ENCODE measurements at regions not wholly inside any gene's neighbourhood (a gene's known extent, or its start where the extent isn't known, plus 50 kb on each side); places are given as distances from the start of the nearest gene placed in this dataset.
"Not testable (repeated sequence)": the region's sequence is repeated elsewhere in the genome, so short reads cannot be mapped to it uniquely, and the experiment has no call there.

GRCh38 chr10:94165158-94165611 lies 171.5 kb downstream of the PLCE1 start:
- H3K9me3 ChIP-seq: not testable (repeated sequence)

GRCh38 chr10:94172332-94172731 lies 178.6 kb downstream of the PLCE1 start:
- Histone ChIP-seq H3K36me3 (ENCODE audit: control insufficient read depth in 2 of 2, extremely low read depth in 1 of 2, insufficient read depth in 1 of 2, low read length in 1 of 2) (no peaks in the 10 kb centered on the region), H3K4me1 (ENCODE audit: control insufficient read depth in 1 of 2, extremely low read depth in 1 of 2, insufficient read depth in 2 of 2, low read length in 2 of 2) (no peaks in the 10 kb centered on the region), H3K9me3 (no peaks in the 10 kb centered on the region), H3K27me3 (replicated peaks in 1 of 2; ENCODE audit: control insufficient read depth in 2 of 2, extremely low read depth in 1 of 2, insufficient read depth in 2 of 2, low read length in 1 of 2) (peaks cover 0 to 5% of the 10 kb centered on the region in 2 experiments), H3K27ac (ENCODE audit: low read length) (no peak overlapping the region), H3K4me3 (ENCODE audit: control insufficient read depth in 1 of 2, extremely low read depth in 1 of 2, low read length in 1 of 2) (no peak overlapping the region)
- no peak overlapping the region for H3K4me3 Mint-ChIP-seq
- CTCF ChIA-PET: no interaction called here
- no peak overlapping the region for H3K27ac Mint-ChIP-seq
- 94% methylated on average over 2 of the region's 2 CpGs for WGBS (ENCODE audit: insufficient coverage)
- no peaks in the 10 kb centered on the region for H3K36me3 Mint-ChIP-seq
- H3K27me3 Mint-ChIP-seq: peaks cover 5 to 23% of the 10 kb centered on the region in 2 donors
- no peak for DNase-seq
- H3K9me3 Mint-ChIP-seq: peaks cover 0 to 3% (median 0%) of the 10 kb centered on the region in 3 donors
- H3K4me1 Mint-ChIP-seq: no peaks in the 10 kb centered on the region
- no peak for ATAC-seq (replicated peaks in 1 of 4)
- POLR2A ChIA-PET: no interaction called here

More at GRCh38 chr10:94165158-94165611, 171.5 kb downstream of the PLCE1 start:
- WGBS (ENCODE audit: insufficient coverage): 83% methylated on average over 4 of the region's 12 CpGs
- DNase-seq; H3K27ac ChIP-seq (ENCODE audit: low read length); H3K36me3 Mint-ChIP-seq; H3K4me3 Mint-ChIP-seq; H3K27me3 Mint-ChIP-seq; H3K27me3 ChIP-seq (replicated peaks in 1 of 2; ENCODE audit: control insufficient read depth in 2 of 2, extremely low read depth in 1 of 2, insufficient read depth in 2 of 2, low read length in 1 of 2); H3K36me3 ChIP-seq (ENCODE audit: control insufficient read depth in 2 of 2, extremely low read depth in 1 of 2, insufficient read depth in 1 of 2, low read length in 1 of 2); CTCF ChIA-PET; H3K4me1 Mint-ChIP-seq; H3K27ac Mint-ChIP-seq; H3K4me1 ChIP-seq (ENCODE audit: control insufficient read depth in 1 of 2, extremely low read depth in 1 of 2, insufficient read depth in 2 of 2, low read length in 2 of 2); H3K4me3 ChIP-seq (ENCODE audit: control insufficient read depth in 1 of 2, extremely low read depth in 1 of 2, low read length in 1 of 2); H3K9me3 Mint-ChIP-seq; ATAC-seq (replicated peaks in 1 of 4); POLR2A ChIA-PET: not testable (repeated sequence)

- no peaks in the 10 kb centered on the region for H3K4me1 ChIP-seq (ENCODE audit: control insufficient read depth in 1 of 2, extremely low read depth in 1 of 2, insufficient read depth in 2 of 2, low read length in 2 of 2)
- H3K4me3 ChIP-seq (ENCODE audit: control insufficient read depth in 1 of 2, extremely low read depth in 1 of 2, low read length in 1 of 2): no peak overlapping the region
- no peak for DNase-seq
- no CpG with 5 or more reads among the region's 3 CpGs for WGBS (ENCODE audit: insufficient coverage)
- no peak overlapping the region for H3K4me3 Mint-ChIP-seq
- H3K36me3 Mint-ChIP-seq: no peaks in the 10 kb centered on the region
- H3K27me3 ChIP-seq (replicated peaks in 1 of 2; ENCODE audit: control insufficient read depth in 2 of 2, extremely low read depth in 1 of 2, insufficient read depth in 2 of 2, low read length in 1 of 2): peaks cover 0 to 5% of the 10 kb centered on the region in 2 experiments
- H3K27me3 Mint-ChIP-seq: peaks cover 5 to 27% of the 10 kb centered on the region in 2 donors
- POLR2A ChIA-PET: no interaction called here
- H3K4me1 Mint-ChIP-seq: no peaks in the 10 kb centered on the region
- no peak overlapping the region for H3K27ac Mint-ChIP-seq
- H3K9me3 ChIP-seq: no peaks in the 10 kb centered on the region
- H3K36me3 ChIP-seq (ENCODE audit: control insufficient read depth in 2 of 2, extremely low read depth in 1 of 2, insufficient read depth in 1 of 2, low read length in 1 of 2): no peaks in the 10 kb centered on the region
- H3K27ac ChIP-seq (ENCODE audit: low read length): no peak overlapping the region
- H3K9me3 Mint-ChIP-seq: no peaks in the 10 kb centered on the region
- ATAC-seq (replicated peaks in 1 of 4): no peak
- CTCF ChIA-PET: no interaction called here
Observed at GRCh38 chr10:94173594-94173993, 179.9 kb downstream of the PLCE1 start.

GRCh38 chr10:94174838-94175237 lies 181.1 kb downstream of the PLCE1 start:
- no peaks in the 10 kb centered on the region for H3K4me1 Mint-ChIP-seq
- H3K4me3 ChIP-seq (ENCODE audit: control insufficient read depth in 1 of 2, extremely low read depth in 1 of 2, low read length in 1 of 2): no peak overlapping the region
- H3K9me3 ChIP-seq: no peaks in the 10 kb centered on the region
- ChIA-PET CTCF (interaction anchor here in 1 of 2 donors (0.6 kb wide), 1 partner anchor 9 kb away, joined by 3 read pairs; no protein-coding TSS in a partner anchor), POLR2A (no interaction called here)
- no peaks in the 10 kb centered on the region for H3K4me1 ChIP-seq (ENCODE audit: control insufficient read depth in 1 of 2, extremely low read depth in 1 of 2, insufficient read depth in 2 of 2, low read length in 2 of 2)
- no peak overlapping the region for H3K27ac ChIP-seq (ENCODE audit: low read length)
- no peaks in the 10 kb centered on the region for H3K36me3 Mint-ChIP-seq
- H3K36me3 ChIP-seq (ENCODE audit: control insufficient read depth in 2 of 2, extremely low read depth in 1 of 2, insufficient read depth in 1 of 2, low read length in 1 of 2): no peaks in the 10 kb centered on the region
- no peak overlapping the region for H3K4me3 Mint-ChIP-seq
- ATAC-seq (replicated peaks in 1 of 4): no peak
- H3K27me3 Mint-ChIP-seq: peaks cover 5 to 27% of the 10 kb centered on the region in 2 donors
- peaks cover 0 to 5% of the 10 kb centered on the region in 2 experiments for H3K27me3 ChIP-seq (replicated peaks in 1 of 2; ENCODE audit: control insufficient read depth in 2 of 2, extremely low read depth in 1 of 2, insufficient read depth in 2 of 2, low read length in 1 of 2)
- H3K27ac Mint-ChIP-seq: no peak overlapping the region
- no peak for DNase-seq
- H3K9me3 Mint-ChIP-seq: no peaks in the 10 kb centered on the region

GRCh38 chr10:94178475-94179253 lies 184.1 kb downstream of the NOC3L start:
- Histone ChIP-seq H3K4me3 (ENCODE audit: control insufficient read depth in 1 of 2, extremely low read depth in 1 of 2, low read length in 1 of 2) (no peak overlapping the region), H3K4me1 (ENCODE audit: control insufficient read depth in 1 of 2, extremely low read depth in 1 of 2, insufficient read depth in 2 of 2, low read length in 2 of 2) (no peaks in the 10 kb centered on the region), H3K9me3 (no peaks in the 10 kb centered on the region), H3K36me3 (ENCODE audit: control insufficient read depth in 2 of 2, extremely low read depth in 1 of 2, insufficient read depth in 1 of 2, low read length in 1 of 2) (no peaks in the 10 kb centered on the region), H3K27me3 (replicated peaks in 1 of 2; ENCODE audit: control insufficient read depth in 2 of 2, extremely low read depth in 1 of 2, insufficient read depth in 2 of 2, low read length in 1 of 2) (peaks cover 0 to 3% of the 10 kb centered on the region in 2 experiments), H3K27ac (ENCODE audit: low read length) (no peak overlapping the region)
- ChIA-PET POLR2A (interaction anchor here (0.6 to 0.7 kb wide), 3 partner anchors 39 to 99 kb away, joined by 3 to 4 read pairs (median 3); no protein-coding TSS in a partner anchor), CTCF (no interaction called here)
- H3K4me3 Mint-ChIP-seq: no peak overlapping the region
- H3K27ac Mint-ChIP-seq: no peak overlapping the region
- H3K9me3 Mint-ChIP-seq: no peaks in the 10 kb centered on the region
- WGBS (ENCODE audit: insufficient coverage): 89% methylated on average over 1 of the region's 5 CpGs
- DNase-seq (no peak), ATAC-seq (replicated peaks in 1 of 4) (no peak)
- H3K36me3 Mint-ChIP-seq: no peaks in the 10 kb centered on the region
- no peaks in the 10 kb centered on the region for H3K4me1 Mint-ChIP-seq
- H3K27me3 Mint-ChIP-seq: peaks cover 5 to 13% of the 10 kb centered on the region in 2 donors

- ATAC-seq (replicated peaks in 1 of 4): no peak
- WGBS (ENCODE audit: insufficient coverage): 100% methylated on average over 1 of the region's 2 CpGs
- H3K4me3 ChIP-seq (ENCODE audit: control insufficient read depth in 1 of 2, extremely low read depth in 1 of 2, low read length in 1 of 2): no peak overlapping the region
- no peak for DNase-seq
- Mint-ChIP-seq H3K27me3 (peaks cover 5 to 17% of the 10 kb centered on the region in 2 donors), H3K4me1 (no peaks in the 10 kb centered on the region), H3K9me3 (no peaks in the 10 kb centered on the region), H3K4me3 (no peak overlapping the region), H3K27ac (no peak overlapping the region), H3K36me3 (no peaks in the 10 kb centered on the region)
- POLR2A ChIA-PET: no interaction called here
- peaks cover 0 to 3% of the 10 kb centered on the region in 2 experiments for H3K27me3 ChIP-seq (replicated peaks in 1 of 2; ENCODE audit: control insufficient read depth in 2 of 2, extremely low read depth in 1 of 2, insufficient read depth in 2 of 2, low read length in 1 of 2)
- no peak overlapping the region for H3K27ac ChIP-seq (ENCODE audit: low read length)
- no peaks in the 10 kb centered on the region for H3K36me3 ChIP-seq (ENCODE audit: control insufficient read depth in 2 of 2, extremely low read depth in 1 of 2, insufficient read depth in 1 of 2, low read length in 1 of 2)
- no peaks in the 10 kb centered on the region for H3K9me3 ChIP-seq
- H3K4me1 ChIP-seq (ENCODE audit: control insufficient read depth in 1 of 2, extremely low read depth in 1 of 2, insufficient read depth in 2 of 2, low read length in 2 of 2): no peaks in the 10 kb centered on the region
- CTCF ChIA-PET: interaction anchor here in 1 of 2 donors (0.6 kb wide), 1 partner anchor 17 kb away, joined by 3 read pairs; no protein-coding TSS in a partner anchor
Observed at GRCh38 chr10:94180576-94180975, 182.2 kb downstream of the NOC3L start.
